Stomach (tissue), 8 donors: ENCODE measurements at regions not wholly inside any gene's neighbourhood (a gene's known extent, or its start where the extent isn't known, plus 50 kb on each side); places are given as distances from the start of the nearest gene placed in this dataset.
A peak's percentile ranks its signal among the peaks of the same experiment; 100 is the strongest.
"Not testable (repeated sequence)": the region's sequence is repeated elsewhere in the genome, so short reads cannot be mapped to it uniquely, and the experiment has no call there.

Source experiments
- DNase-seq, 2 donors: peaks; one replicate each; pipeline versions ENCODE4 v3.0.0 to v3.0.0-alpha.2; 2013 to 2019
- H3K27ac ChIP-seq, 5 donors: fragments of 200-600 bp in 4 of 5; sonication (generic) in 4 of 5; one replicate each; pipeline ENCODE4 v1.5.1; 2013 to 2019; ENCODE audit warnings: mild to moderate bottlenecking in 1 of 5, moderate library complexity in 1 of 5
- H3K27me3 ChIP-seq, 3 donors: fragments of 200-600 bp; sonication (generic); one replicate each; pipeline ENCODE4 v1.5.1; 2017 to 2019; ENCODE audit warnings: mixed run types in 1 of 3
- H3K36me3 ChIP-seq, 4 donors: fragments of 200-600 bp; sonication (generic); 1 replicate in 3 of 4; 2 replicates in 1 of 4; pipeline ENCODE4 v1.5.1; 2016 to 2019
- H3K4me1 ChIP-seq, 4 donors: fragments of 200-600 bp; sonication (generic); one replicate each; pipeline ENCODE4 v1.5.1; 2016 to 2019
- H3K4me3 ChIP-seq, 4 donors: fragments of 200-600 bp; sonication (generic) in 3 of 4; one replicate each; pipeline ENCODE4 v1.5.1; 2016 to 2019; ENCODE audit warnings: mild to moderate bottlenecking in 1 of 4
- H3K9me3 ChIP-seq, 4 donors: fragments of 200-600 bp; sonication (generic); one replicate each; pipeline ENCODE4 v1.5.1; 2016 to 2019
- EP300 ChIP-seq: sonication (generic); formaldehyde crosslinking; IDR thresholded peaks from one replicate; pipeline ENCODE4 v1.6.1; 2017; ENCODE audit warnings: antibody characterized with exemption
- POLR2A ChIP-seq, 4 donors: fragments of 450-650 bp; IDR thresholded peaks; one replicate each; pipeline ENCODE4 v1.6.1; 2016; ENCODE audit warnings: antibody characterized with exemption in 4 of 4, control low read depth in 2 of 4, mild to moderate bottlenecking in 1 of 4, moderate library complexity in 1 of 4
- POLR2AphosphoS5 ChIP-seq, 3 donors: sonication (generic); formaldehyde crosslinking; IDR thresholded peaks; one replicate each; pipeline ENCODE4 v1.6.1; 2016; ENCODE audit warnings: antibody characterized with exemption in 3 of 3
- WGBS, 5 donors: extraction: QIAGEN DNeasy Blood & Tissue Kit in 3 of 5; methylation state at CpG; one replicate each; pipeline versions ENCODE4 v1.1.5 to v1.1.7; 2013 to 2018; 5-methylcytosine and 5-hydroxymethylcytosine counted together
- intact Hi-C: fragments of 100-400 bp; cut with DNase I; formaldehyde crosslinking; loops from one replicate; pipeline ENCODE4 v1.15.1; 2023; ENCODE audit warnings: low total_unique reads
- TF ChIP-seq, protein P1 (sequence below), 7 experiments: fragments of 450-650 bp in 4 of 7; fragments of 200-600 bp in 3 of 7; sonication (generic) in 3 of 7; IDR thresholded peaks; one replicate each; pipeline ENCODE4 v1.5.1; 2016 to 2019; ENCODE audit warnings: antibody characterized with exemption in 7 of 7, control low read depth in 2 of 7, mild to moderate bottlenecking in 1 of 7
- donor health status: healthy with polysubstance abuse.
- donor health status: Bipolar disorder and iron deficiency.
- donor health status: healthy.

DNA sequence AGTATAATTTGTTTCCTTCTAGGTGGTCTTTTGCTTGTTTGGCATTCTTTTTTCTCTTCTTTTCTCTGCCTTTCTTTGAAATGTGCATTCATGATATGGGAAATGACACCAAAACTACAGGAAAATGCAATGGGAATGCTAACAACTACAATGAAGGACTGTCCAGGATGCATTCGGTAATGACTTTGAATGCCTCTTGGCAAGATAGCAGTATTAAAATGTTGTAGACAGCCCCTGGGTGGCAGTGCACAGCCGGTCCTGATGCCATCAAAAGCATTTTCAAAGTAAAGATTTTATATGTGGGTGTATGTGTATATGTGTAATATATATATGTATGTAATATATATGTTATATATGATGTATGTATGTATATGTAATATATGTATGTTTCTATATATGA, 218.8 kb upstream of the MMS22L start:
- 43 to 56% (median 50%) methylated on average over 2 of the region's 2 CpGs for WGBS, 5 donors
- TF ChIP-seq POLR2A (IDR thresholded peaks at IDR 0.05) (no peak), POLR2AphosphoS5 (IDR thresholded peaks at IDR 0.05) (no peak), EP300 (no peak)
- TF ChIP-seq, protein P1, sequence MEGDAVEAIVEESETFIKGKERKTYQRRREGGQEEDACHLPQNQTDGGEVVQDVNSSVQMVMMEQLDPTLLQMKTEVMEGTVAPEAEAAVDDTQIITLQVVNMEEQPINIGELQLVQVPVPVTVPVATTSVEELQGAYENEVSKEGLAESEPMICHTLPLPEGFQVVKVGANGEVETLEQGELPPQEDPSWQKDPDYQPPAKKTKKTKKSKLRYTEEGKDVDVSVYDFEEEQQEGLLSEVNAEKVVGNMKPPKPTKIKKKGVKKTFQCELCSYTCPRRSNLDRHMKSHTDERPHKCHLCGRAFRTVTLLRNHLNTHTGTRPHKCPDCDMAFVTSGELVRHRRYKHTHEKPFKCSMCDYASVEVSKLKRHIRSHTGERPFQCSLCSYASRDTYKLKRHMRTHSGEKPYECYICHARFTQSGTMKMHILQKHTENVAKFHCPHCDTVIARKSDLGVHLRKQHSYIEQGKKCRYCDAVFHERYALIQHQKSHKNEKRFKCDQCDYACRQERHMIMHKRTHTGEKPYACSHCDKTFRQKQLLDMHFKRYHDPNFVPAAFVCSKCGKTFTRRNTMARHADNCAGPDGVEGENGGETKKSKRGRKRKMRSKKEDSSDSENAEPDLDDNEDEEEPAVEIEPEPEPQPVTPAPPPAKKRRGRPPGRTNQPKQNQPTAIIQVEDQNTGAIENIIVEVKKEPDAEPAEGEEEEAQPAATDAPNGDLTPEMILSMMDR (IDR thresholded peaks at IDR 0.05): no peak
- Histone ChIP-seq H3K9me3 (no peaks in the 10 kb centered on the region), H3K27me3 (peaks cover 0 to 5% (median 0%) of the 10 kb centered on the region in 3 donors), H3K4me3 (no peak overlapping the region), H3K4me1 (no peaks in the 10 kb centered on the region), H3K27ac (no peak overlapping the region), H3K36me3 (no peaks in the 10 kb centered on the region)
- no peak for DNase-seq
- intact Hi-C loops: no loop called here

DNA sequence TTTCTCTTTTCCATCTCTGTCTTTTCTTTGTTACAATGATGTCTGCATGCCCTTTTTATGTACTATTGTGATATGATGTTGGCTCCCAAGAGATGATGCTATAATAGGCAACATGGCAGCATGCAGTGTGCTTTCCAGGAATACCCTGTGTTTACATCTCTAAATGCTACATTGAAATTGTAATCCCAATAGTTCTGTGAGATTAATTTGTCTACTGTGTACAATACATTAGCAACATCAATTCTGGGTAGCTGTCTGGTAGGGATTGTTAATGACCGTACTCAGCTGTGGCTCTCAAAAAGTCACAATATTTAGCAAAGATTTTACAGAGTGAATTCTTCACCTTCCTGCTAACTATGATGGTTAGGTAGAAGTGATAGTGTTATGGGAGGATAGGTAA, 225.6 kb upstream of the MMS22L start:
- no peaks in the 10 kb centered on the region for H3K27me3 ChIP-seq
- DNase-seq: no peak
- WGBS, 5 donors: 59 to 89% (median 85%) methylated on average over 1 of the region's 1 CpG
- intact Hi-C loops: no loop called here
- no peaks in the 10 kb centered on the region for H3K4me1 ChIP-seq
- peaks cover 0 to 2% (median 0%) of the 10 kb centered on the region in 4 donors for H3K9me3 ChIP-seq
- H3K36me3 ChIP-seq: no peaks in the 10 kb centered on the region
- no peak for TF ChIP-seq EP300
- TF ChIP-seq POLR2A (IDR thresholded peaks at IDR 0.05): no peak
- TF ChIP-seq POLR2AphosphoS5 (IDR thresholded peaks at IDR 0.05): no peak
- TF ChIP-seq, protein P1 (IDR thresholded peaks at IDR 0.05): no peak
- no peak overlapping the region for H3K27ac ChIP-seq
- H3K4me3 ChIP-seq: no peak overlapping the region

DNA sequence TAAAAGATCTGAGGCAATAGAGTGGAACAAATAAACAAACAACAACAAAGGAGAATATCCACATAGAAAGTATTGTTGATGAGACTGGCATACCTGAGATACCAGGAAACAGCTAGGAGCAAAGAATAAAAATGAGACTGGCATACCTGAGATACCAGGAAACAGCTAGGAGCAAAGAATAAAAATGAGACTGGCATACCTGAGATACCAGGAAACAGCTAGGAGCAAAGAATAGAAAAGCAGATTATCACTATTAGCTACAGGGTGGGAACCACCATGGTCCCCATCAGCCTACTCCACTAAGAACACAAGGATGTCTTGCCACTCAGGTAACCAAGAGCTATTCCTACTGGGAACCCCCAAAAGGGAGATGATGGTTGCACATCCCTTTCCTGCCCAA, 230.2 kb upstream of the MMS22L start:
- H3K36me3 ChIP-seq, DNase-seq, H3K27ac ChIP-seq, H3K4me3 ChIP-seq, H3K27me3 ChIP-seq, H3K4me1 ChIP-seq, intact Hi-C loops: not testable (repeated sequence)
- peaks cover 0 to 12% (median 5%) of the 10 kb centered on the region in 4 donors for H3K9me3 ChIP-seq

DNA sequence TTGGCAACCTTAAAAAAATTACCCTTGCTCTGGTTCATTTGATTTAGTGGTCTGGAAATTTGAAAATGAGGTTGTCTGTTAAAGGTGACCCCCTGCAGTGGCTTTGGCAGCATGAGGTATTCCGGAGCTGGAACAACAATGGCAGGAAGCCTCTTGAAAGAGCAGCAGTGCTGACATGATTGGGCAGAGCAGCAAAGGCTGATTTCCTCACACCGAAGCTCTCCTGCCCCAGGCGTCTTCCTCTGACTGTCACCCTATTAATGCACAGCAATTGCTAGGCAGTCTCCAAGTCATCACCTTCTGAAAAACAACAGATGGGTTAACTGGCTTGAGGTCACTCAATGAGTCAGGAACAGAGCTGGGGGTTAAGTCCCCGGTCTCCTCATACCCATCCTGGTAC, 241.8 kb upstream of the MMS22L start:
- 20 to 42% (median 27%) methylated on average over 2 to 4 of the region's 4 CpGs for WGBS, 5 donors
- no peaks in the 10 kb centered on the region for H3K27me3 ChIP-seq
- DNase-seq: peak in 1 of 2 donors; percentile 7
- H3K36me3 ChIP-seq: no peaks in the 10 kb centered on the region
- no peak overlapping the region for H3K27ac ChIP-seq
- TF ChIP-seq, protein P1 (IDR thresholded peaks at IDR 0.05): no peak
- no peak for TF ChIP-seq POLR2AphosphoS5 (IDR thresholded peaks at IDR 0.05)
- H3K4me1 ChIP-seq: no peaks in the 10 kb centered on the region
- H3K4me3 ChIP-seq: no peak overlapping the region
- intact Hi-C loops: no loop called here
- peaks cover 0 to 4% (median 0%) of the 10 kb centered on the region in 4 donors for H3K9me3 ChIP-seq

DNA sequence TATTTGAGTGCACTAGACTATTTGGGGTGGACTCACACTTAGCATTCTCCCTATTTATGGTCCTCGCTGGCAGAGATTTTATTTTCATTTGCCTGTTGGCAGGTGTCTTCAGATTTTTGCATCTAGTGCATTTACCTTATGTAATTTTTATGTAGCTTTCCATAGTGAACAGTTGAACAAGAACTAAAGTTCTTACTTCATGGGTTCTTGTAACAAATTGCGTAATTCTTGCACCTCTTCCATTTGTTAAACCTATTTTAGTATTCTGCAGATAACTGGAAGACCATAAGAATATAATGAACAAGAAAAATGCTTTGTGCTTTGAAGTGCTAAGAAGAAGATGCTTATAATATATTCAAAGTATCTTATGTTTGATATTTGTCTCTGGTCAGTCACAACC, 252.8 kb upstream of the MMS22L start:
- Histone ChIP-seq H3K27me3 (no peaks in the 10 kb centered on the region), H3K4me1 (no peaks in the 10 kb centered on the region), H3K27ac (no peak overlapping the region), H3K36me3 (no peaks in the 10 kb centered on the region), H3K4me3 (no peak overlapping the region), H3K9me3 (no peaks in the 10 kb centered on the region)
- no peak for DNase-seq
- intact Hi-C loops: no loop called here
- 84 to 93% (median 92%) methylated on average over 2 of the region's 2 CpGs for WGBS, 5 donors
- TF ChIP-seq POLR2AphosphoS5 (IDR thresholded peaks at IDR 0.05) (no peak), EP300 (no peak), POLR2A (IDR thresholded peaks at IDR 0.05) (no peak)
- TF ChIP-seq, protein P1 (IDR thresholded peaks at IDR 0.05): no peak
